ENCODE measurements at regions not wholly inside any gene's neighbourhood (a gene's known extent, or its start where the extent isn't known, plus 50 kb on each side); places are given as distances from the start of the nearest gene placed in this dataset.

- no peak for TF ChIP-seq CTCF (IDR thresholded peaks at IDR 0.05)
- Histone ChIP-seq H3K4me1 (no peaks in the 10 kb centered on the region), H3K9me3 (no peaks in the 10 kb centered on the region), H3K36me3 (no peaks in the 10 kb centered on the region), H3K27me3 (no peaks in the 10 kb centered on the region), H3K27ac (no peak overlapping the region), H3K4me3 (no peak overlapping the region)
- no peak for DNase-seq (ENCODE audit: low spot score in 2 of 2)
- intact Hi-C loops (cut with DNase I), result no loop called here
These were observed 136.3 kb upstream of the XYLT1 start for GRCh38 chr16:17607075-17607509.

GRCh38 chr16:17606460-17606859, 135.7 kb upstream of the XYLT1 start:
- TF ChIP-seq CTCF (IDR thresholded peaks at IDR 0.05), result no peak
- no peak for DNase-seq (ENCODE audit: low spot score in 2 of 2)
- no peak overlapping the region for H3K27ac ChIP-seq
- H3K4me3 ChIP-seq, result no peak overlapping the region
- H3K27me3 ChIP-seq, result no peaks in the 10 kb centered on the region
- H3K4me1 ChIP-seq, result no peaks in the 10 kb centered on the region
- intact Hi-C loops (cut with DNase I), result no loop called here
- no peaks in the 10 kb centered on the region for H3K9me3 ChIP-seq
- H3K36me3 ChIP-seq, result no peaks in the 10 kb centered on the region

GRCh38 chr16:17605784-17606183, 135.0 kb upstream of the XYLT1 start:
- Histone ChIP-seq H3K27me3 (no peaks in the 10 kb centered on the region), H3K9me3 (no peaks in the 10 kb centered on the region), H3K4me3 (no peak overlapping the region), H3K36me3 (no peaks in the 10 kb centered on the region), H3K27ac (no peak overlapping the region), H3K4me1 (no peaks in the 10 kb centered on the region)
- intact Hi-C loops (cut with DNase I), result no loop called here
- no peak for DNase-seq (ENCODE audit: low spot score in 2 of 2)
- TF ChIP-seq CTCF (IDR thresholded peaks at IDR 0.05), result no peak

- Histone ChIP-seq H3K36me3 (no peaks in the 10 kb centered on the region), H3K27ac (no peak overlapping the region), H3K9me3 (no peaks in the 10 kb centered on the region), H3K4me1 (no peaks in the 10 kb centered on the region), H3K4me3 (no peak overlapping the region), H3K27me3 (no peaks in the 10 kb centered on the region)
- intact Hi-C loops (cut with DNase I), result no loop called here
- TF ChIP-seq CTCF (IDR thresholded peaks at IDR 0.05), result no peak
- no peak for DNase-seq (ENCODE audit: low spot score in 2 of 2)
These were observed 132.9 kb upstream of the XYLT1 start for GRCh38 chr16:17603626-17604025.

- Histone ChIP-seq H3K27ac (no peak overlapping the region), H3K36me3 (no peaks in the 10 kb centered on the region), H3K27me3 (no peaks in the 10 kb centered on the region), H3K4me1 (no peaks in the 10 kb centered on the region), H3K9me3 (no peaks in the 10 kb centered on the region), H3K4me3 (no peak overlapping the region)
- TF ChIP-seq CTCF (IDR thresholded peaks at IDR 0.05), result no peak
- intact Hi-C loops (cut with DNase I), result no loop called here
- DNase-seq (ENCODE audit: low spot score in 2 of 2), result no peak
These were observed 131.9 kb upstream of the XYLT1 start for GRCh38 chr16:17602678-17603077.

GRCh38 chr16:17598968-17599367, 128.2 kb upstream of the XYLT1 start:
- no peak overlapping the region for H3K27ac ChIP-seq
- H3K4me1 ChIP-seq, result no peaks in the 10 kb centered on the region
- H3K27me3 ChIP-seq, result no peaks in the 10 kb centered on the region
- H3K9me3 ChIP-seq, result no peaks in the 10 kb centered on the region
- H3K4me3 ChIP-seq, result no peak overlapping the region
- TF ChIP-seq CTCF (IDR thresholded peaks at IDR 0.05), result no peak
- H3K36me3 ChIP-seq, result no peaks in the 10 kb centered on the region
- intact Hi-C loops (cut with DNase I), result no loop called here
- DNase-seq (ENCODE audit: low spot score in 2 of 2), result no peak
